IPS-18a (cell line): ENCODE measurements at regions not wholly inside any gene's neighbourhood (a gene's known extent, or its start where the extent isn't known, plus 50 kb on each side); places are given as distances from the start of the nearest gene placed in this dataset.

Experiments
- H3K27ac ChIP-seq: one replicate; pipeline ENCODE4 v1.5.1; 2013; ENCODE audit warnings: low read length
- H3K27me3 ChIP-seq: one replicate; pipeline ENCODE4 v1.6.1; 2013; ENCODE audit warnings: mild to moderate bottlenecking, low read length; ENCODE audit not compliant: control insufficient read depth, insufficient read depth
- H3K36me3 ChIP-seq: one replicate; pipeline ENCODE4 v1.6.1; 2013; ENCODE audit warnings: low read depth, low read length; ENCODE audit not compliant: control insufficient read depth
- H3K4me1 ChIP-seq: one replicate; pipeline ENCODE4 v1.6.1; 2013; ENCODE audit warnings: low read depth, low read length; ENCODE audit not compliant: control insufficient read depth
- H3K4me3 ChIP-seq: one replicate; pipeline ENCODE4 v1.5.1; 2013; ENCODE audit warnings: low read length
- H3K9ac ChIP-seq: one replicate; pipeline ENCODE4 v1.6.1; 2013; ENCODE audit warnings: mild to moderate bottlenecking, low read length, moderate library complexity
- H3K9me3 ChIP-seq: one replicate; pipeline ENCODE4 v1.6.1; 2013; ENCODE audit warnings: low read depth, low read length; ENCODE audit not compliant: control insufficient read depth

GRCh38 chr3:144762091-144762490, 790.5 kb downstream of the DIPK2A start:
- Histone ChIP-seq H3K9me3 (no peaks in the 10 kb centered on the region), H3K27me3 (no peaks in the 10 kb centered on the region), H3K9ac (no peak overlapping the region), H3K4me1 (no peaks in the 10 kb centered on the region), H3K36me3 (no peaks in the 10 kb centered on the region), H3K4me3 (no peak overlapping the region), H3K27ac (no peak overlapping the region)

GRCh38 chr3:144763878-144764454, 792.3 kb downstream of the DIPK2A start:
- Histone ChIP-seq H3K27ac (no peak overlapping the region), H3K9me3 (no peaks in the 10 kb centered on the region), H3K27me3 (no peaks in the 10 kb centered on the region), H3K4me1 (no peaks in the 10 kb centered on the region), H3K9ac (no peak overlapping the region), H3K36me3 (no peaks in the 10 kb centered on the region), H3K4me3 (no peak overlapping the region)

- Histone ChIP-seq H3K9me3 (no peaks in the 10 kb centered on the region), H3K9ac (no peak overlapping the region), H3K27ac (no peak overlapping the region), H3K36me3 (no peaks in the 10 kb centered on the region), H3K4me3 (no peak overlapping the region), H3K27me3 (no peaks in the 10 kb centered on the region), H3K4me1 (no peaks in the 10 kb centered on the region)
Measured at GRCh38 chr3:144770281-144770680, 798.7 kb downstream of the DIPK2A start.

GRCh38 chr3:144770915-144771351, 799.3 kb downstream of the DIPK2A start:
- Histone ChIP-seq H3K4me3 (no peak overlapping the region), H3K36me3 (no peaks in the 10 kb centered on the region), H3K27ac (no peak overlapping the region), H3K9me3 (no peaks in the 10 kb centered on the region), H3K27me3 (no peaks in the 10 kb centered on the region), H3K4me1 (no peaks in the 10 kb centered on the region), H3K9ac (no peak overlapping the region)

GRCh38 chr3:144771381-144771870, 799.8 kb downstream of the DIPK2A start:
- Histone ChIP-seq H3K36me3 (no peaks in the 10 kb centered on the region), H3K9ac (no peak overlapping the region), H3K27ac (no peak overlapping the region), H3K9me3 (no peaks in the 10 kb centered on the region), H3K4me3 (no peak overlapping the region), H3K27me3 (no peaks in the 10 kb centered on the region), H3K4me1 (no peaks in the 10 kb centered on the region)

GRCh38 chr3:144772372-144772771, 800.7 kb downstream of the DIPK2A start:
- H3K9me3 ChIP-seq = no peaks in the 10 kb centered on the region
- H3K4me3 ChIP-seq = no peak overlapping the region
- no peak overlapping the region for H3K9ac ChIP-seq
- no peaks in the 10 kb centered on the region for H3K36me3 ChIP-seq
- no peaks in the 10 kb centered on the region for H3K27me3 ChIP-seq
- no peaks in the 10 kb centered on the region for H3K4me1 ChIP-seq
- H3K27ac ChIP-seq = no peak overlapping the region

GRCh38 chr3:144773350-144773749, 801.7 kb downstream of the DIPK2A start:
- Histone ChIP-seq H3K9ac (no peak overlapping the region), H3K4me3 (no peak overlapping the region), H3K27me3 (no peaks in the 10 kb centered on the region), H3K9me3 (no peaks in the 10 kb centered on the region), H3K36me3 (no peaks in the 10 kb centered on the region), H3K27ac (no peak overlapping the region), H3K4me1 (no peaks in the 10 kb centered on the region)

GRCh38 chr3:144774897-144775296, 803.3 kb downstream of the DIPK2A start:
- Histone ChIP-seq H3K36me3 (no peaks in the 10 kb centered on the region), H3K4me1 (no peaks in the 10 kb centered on the region), H3K27ac (no peak overlapping the region), H3K27me3 (no peaks in the 10 kb centered on the region), H3K9me3 (no peaks in the 10 kb centered on the region), H3K9ac (no peak overlapping the region), H3K4me3 (no peak overlapping the region)

- H3K4me3 ChIP-seq = no peak overlapping the region
- no peaks in the 10 kb centered on the region for H3K4me1 ChIP-seq
- no peaks in the 10 kb centered on the region for H3K27me3 ChIP-seq
- H3K9ac ChIP-seq = no peak overlapping the region
- H3K9me3 ChIP-seq = no peaks in the 10 kb centered on the region
- no peak overlapping the region for H3K27ac ChIP-seq
- H3K36me3 ChIP-seq = no peaks in the 10 kb centered on the region
Measured at GRCh38 chr3:144775551-144775950, 803.9 kb downstream of the DIPK2A start.

- Histone ChIP-seq H3K27ac (no peak overlapping the region), H3K36me3 (no peaks in the 10 kb centered on the region), H3K9me3 (no peaks in the 10 kb centered on the region), H3K9ac (no peak overlapping the region), H3K27me3 (no peaks in the 10 kb centered on the region), H3K4me1 (no peaks in the 10 kb centered on the region), H3K4me3 (no peak overlapping the region)
Measured at GRCh38 chr3:144777906-144778305, 806.3 kb downstream of the DIPK2A start.

- no peak overlapping the region for H3K27ac ChIP-seq
- H3K27me3 ChIP-seq = no peaks in the 10 kb centered on the region
- no peak overlapping the region for H3K9ac ChIP-seq
- H3K36me3 ChIP-seq = no peaks in the 10 kb centered on the region
- no peaks in the 10 kb centered on the region for H3K4me1 ChIP-seq
- H3K9me3 ChIP-seq = peaks cover 2% of the 10 kb centered on the region
- H3K4me3 ChIP-seq = no peak overlapping the region
Measured at GRCh38 chr3:144791034-144791433, 819.4 kb downstream of the DIPK2A start.

- Histone ChIP-seq H3K9me3 (no peaks in the 10 kb centered on the region), H3K9ac (no peak overlapping the region)
Measured at GRCh38 chr3:144801890-144802289, 830.3 kb downstream of the DIPK2A start.

More at GRCh38 chr3:144801890-144802289, 830.3 kb downstream of the DIPK2A start:
- H3K36me3 ChIP-seq = no peaks in the 10 kb centered on the region
- H3K4me3 ChIP-seq = no peak overlapping the region
- no peaks in the 10 kb centered on the region for H3K4me1 ChIP-seq
- H3K27ac ChIP-seq = no peak overlapping the region
- no peaks in the 10 kb centered on the region for H3K27me3 ChIP-seq
